ENCODE measurements at regions not wholly inside any gene's neighbourhood (a gene's known extent, or its start where the extent isn't known, plus 50 kb on each side); places are given as distances from the start of the nearest gene placed in this dataset.
"Not testable (repeated sequence)": the region's sequence is repeated elsewhere in the genome, so short reads cannot be mapped to it uniquely, and the experiment has no call there.

DNA sequence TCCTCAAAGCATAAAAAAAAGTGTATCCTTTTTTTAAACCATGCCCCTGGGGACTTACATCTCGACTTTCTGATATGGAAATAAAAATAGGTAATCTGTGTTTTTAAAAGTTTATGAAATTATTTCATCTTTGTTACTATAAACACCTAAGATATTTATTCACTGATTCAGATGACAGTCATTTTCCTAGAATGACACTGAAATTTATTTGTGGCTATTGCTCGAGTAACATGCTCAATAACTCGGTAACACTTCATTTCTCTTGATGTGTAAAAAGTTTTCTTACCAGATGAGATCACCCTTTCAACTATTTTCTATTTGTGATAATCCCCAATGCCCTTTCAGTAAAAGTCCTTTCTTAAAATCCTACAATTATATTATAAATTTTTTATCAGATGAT lies 495.8 kb downstream of the TTLL7 start:
- DNase-seq: no peak

DNA sequence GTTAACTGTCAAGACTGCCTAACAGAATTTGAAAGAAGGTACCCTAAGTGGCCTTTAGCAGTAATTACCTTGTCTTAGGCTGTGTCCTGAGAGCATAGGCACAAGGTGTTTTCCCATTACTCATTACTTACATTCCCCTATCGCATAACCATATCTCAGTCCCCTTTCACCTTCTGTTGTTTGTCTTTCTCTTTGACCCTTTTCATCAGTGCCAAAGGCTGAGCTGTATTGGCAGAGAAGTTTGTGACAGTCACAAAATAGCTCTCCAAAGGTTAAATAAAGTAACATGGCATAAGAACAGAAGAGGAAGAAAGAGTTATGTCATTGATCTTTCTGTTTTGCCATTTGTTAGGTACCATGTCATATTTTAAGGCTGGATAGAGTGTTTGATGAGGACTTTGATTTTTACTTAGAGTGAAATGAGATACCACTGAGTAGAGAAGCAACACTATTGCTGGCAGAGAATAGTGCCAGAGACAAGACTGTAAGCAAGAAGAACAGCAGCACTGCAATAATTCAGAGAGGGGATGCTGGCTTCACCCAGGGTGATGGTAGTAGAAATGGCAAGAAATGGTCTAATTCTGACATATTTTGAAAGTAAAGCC lies 497.8 kb downstream of the TTLL7 start:
- DNase-seq: no peak

DNA sequence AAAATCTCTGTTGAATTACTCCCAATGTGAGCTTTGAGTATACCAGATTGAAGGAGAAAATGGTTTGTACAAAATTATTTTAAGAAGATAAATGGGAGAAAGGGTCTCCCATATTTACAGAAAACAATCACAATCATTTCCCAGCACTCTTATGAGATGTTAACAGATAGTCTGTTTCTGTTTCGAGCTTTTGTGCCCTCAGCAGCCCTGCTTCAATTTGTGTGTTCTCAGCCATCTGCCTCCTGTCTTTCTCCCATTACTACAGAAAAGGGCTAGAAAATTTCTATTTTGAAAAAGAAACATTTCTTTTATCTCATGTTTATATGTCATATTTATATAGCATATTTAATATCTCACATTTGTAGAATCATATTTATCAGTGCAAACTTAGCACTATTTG lies 498.4 kb downstream of the TTLL7 start:
- no peak for DNase-seq

DNA sequence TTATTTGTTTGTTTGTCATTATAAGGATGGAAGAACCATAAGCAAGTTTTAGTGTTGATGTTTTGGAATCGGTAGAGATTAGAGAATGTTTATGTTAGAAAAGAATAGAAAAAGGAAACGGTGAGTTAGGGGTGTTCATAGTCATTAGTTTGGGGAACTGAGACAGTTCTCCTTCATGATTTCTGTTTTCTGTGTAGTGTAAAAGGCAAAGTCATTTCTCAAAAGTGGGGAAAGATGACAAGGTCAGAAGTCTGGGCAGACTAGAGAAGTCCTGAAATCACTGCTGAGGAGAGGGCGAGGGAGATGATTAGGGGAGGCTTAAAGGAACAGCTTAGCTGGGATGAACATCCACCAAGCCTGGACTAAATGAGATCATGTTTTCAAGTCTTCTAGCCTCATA lies 498.9 kb downstream of the TTLL7 start:
- DNase-seq: no peak

DNA sequence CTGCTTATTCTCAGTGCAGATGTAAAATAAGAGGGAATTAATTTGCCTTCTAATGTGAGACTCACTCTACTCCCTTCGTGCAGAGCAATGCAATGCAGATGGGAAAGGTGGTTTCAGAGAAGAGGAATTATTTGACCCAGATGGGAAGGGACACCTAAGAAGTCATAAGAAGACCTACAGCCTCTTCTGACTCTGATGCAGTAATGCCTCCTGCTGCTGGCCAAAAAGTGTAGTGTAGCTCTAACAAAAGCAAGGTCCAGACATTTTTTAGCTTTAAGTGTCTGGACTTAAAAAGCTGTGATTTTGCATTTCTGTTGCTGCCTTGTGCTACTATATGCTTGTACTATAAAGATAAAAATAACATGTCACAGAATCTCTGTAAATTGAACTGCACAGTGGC lies 501.4 kb downstream of the TTLL7 start:
- DNase-seq: no peak

DNA sequence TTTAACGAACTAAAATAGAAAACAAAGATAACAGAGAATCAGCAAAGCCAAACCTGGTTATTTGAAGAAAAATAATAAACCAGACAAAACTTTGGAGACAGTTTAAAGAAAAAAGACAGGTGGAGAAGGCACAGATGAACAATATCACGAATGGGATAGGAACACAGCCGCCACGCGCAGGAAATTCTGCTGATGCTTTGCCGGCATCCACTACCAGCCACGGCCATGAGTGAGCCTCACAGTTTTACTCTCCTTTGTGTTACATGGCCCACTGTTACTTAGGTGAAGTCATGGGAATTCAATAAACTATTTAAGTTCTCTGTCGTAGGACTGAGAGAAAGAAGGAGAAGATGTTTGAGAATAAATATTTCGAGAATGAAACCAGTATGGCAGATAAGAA lies 503.4 kb downstream of the TTLL7 start:
- DNase-seq: no peak

GRCh38 chr1:83493633-83494032 lies 505.3 kb downstream of the TTLL7 start:
- DNase-seq: no peak

DNA sequence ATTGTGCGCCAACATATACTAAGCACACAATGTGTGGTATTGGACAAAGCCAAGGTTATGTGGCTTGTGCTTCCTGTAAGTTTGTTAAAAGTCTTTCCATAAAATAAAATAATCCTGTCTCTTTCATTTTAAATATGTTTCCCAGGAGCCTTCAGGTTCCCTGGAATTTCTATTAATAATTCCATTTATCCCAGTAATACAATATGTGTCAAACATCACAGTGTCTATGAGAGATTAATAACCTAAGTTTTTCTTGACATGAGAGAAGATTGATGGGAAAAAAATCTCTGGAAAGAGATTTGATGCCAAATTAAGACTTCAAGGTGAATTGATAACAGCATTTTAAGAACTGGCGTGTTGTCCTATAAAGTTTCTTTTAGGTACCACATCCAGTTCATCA lies 507.0 kb downstream of the TTLL7 start:
- no peak for DNase-seq

DNA sequence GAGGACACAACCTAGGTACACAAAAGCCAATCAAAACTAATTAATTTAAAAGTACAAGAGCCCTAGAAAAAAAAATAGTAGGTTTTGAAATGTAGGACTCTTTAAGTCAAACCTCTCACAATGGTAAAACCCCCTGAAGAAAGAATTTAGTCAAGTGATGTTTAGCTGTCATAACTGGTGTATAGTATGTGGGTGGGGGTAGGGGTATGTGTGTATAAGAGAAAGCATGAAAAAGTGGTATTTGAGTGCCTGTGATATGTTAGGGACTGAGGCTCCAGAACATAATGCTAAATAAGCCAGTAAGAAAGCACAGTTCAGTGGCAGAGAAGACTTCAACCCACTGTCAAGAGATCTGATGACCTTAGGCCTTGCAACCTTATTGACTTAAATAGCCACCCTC lies 507.9 kb downstream of the TTLL7 start:
- no peak for DNase-seq

DNA sequence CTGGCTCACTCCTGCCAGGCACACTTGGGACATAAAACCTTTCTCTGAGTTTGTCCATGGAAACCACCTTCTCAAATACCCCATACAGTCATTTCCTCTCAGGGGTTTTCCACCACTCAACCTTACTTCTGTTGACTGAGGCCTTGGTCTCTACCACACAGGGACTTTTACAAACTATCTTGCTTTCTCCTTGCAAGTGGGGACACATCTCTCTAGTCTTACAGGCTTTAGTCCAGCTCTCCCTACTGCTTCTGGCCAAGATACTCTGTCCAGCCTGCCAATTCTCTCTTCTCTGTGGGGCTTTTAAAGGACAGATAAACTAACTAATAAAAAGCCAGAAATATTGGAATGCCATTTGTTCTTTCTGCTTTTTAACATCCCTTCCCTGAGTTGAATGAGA lies 510.8 kb downstream of the TTLL7 start:
- DNase-seq: not testable (repeated sequence)

DNA sequence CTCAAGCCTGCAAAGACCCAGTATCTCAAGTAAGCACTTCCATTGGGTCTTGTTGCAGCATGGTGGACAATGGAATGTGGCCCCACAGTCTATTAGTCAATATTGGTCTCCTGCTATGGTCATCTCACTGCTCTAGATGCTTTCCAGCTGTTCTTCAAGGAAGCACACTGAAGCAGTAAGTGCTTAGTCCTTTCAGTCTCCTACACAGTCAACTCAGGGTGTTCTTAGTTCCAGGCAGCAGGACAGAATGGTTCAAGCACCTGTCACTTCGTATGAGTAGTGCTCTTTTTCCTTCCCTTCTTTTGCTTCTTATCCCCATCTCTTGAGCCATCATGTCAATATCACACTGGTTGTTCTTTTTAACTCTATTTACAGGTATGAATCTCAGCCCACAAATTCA lies 511.5 kb downstream of the TTLL7 start:
- DNase-seq: not testable (repeated sequence)

DNA sequence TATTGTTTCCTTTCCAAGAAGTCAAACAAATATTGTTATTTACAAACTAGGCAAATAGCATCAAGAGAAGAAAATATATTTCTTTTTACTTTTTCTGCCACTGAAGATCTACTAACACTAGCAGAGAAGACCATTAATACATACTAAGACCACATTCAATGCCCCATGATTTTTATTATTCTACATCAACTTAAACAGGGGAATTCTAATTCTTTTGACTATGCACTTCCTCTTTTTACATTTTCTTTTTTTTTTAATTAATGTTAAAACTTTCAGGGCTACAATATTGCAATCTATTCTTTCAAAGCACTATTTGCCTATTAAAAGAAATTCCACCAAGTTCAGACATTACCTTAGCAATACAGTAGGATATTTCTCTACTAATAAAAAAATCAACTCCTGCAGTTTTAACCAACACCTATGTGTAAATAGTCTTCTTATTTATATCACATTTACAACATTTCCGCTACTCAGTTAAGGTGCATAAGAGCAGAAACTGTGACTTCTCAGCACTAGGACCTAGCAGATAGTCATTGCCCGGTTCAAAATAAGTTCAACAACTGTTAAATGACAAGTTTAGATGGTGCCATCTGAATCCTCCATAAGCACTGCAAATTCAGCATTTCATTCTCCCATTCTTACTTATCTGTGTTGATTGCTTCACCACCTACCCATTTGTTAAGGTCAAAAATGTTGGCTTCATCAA lies 513.5 kb downstream of the TTLL7 start:
- not testable (repeated sequence) for DNase-seq

DNA sequence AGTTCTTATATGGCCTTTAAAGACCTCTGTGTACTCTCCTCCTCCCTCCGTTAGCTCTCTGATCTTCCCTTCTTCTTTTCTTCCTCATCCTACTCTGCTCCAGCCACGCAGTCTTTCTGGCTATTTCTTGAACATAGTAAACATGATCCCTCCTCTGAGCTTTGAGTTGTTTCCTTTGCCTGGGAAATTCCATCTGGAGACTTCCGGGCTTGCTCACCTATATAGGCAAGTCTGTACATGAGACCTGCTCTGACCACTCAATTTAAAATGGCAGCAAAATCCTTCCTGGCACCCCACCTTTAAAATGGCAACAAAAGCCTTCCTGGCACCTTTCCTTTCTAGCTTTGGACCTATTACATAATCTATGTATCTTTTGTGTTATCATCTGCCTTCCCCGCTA lies 517.6 kb downstream of the TTLL7 start:
- not testable (repeated sequence) for DNase-seq

DNA sequence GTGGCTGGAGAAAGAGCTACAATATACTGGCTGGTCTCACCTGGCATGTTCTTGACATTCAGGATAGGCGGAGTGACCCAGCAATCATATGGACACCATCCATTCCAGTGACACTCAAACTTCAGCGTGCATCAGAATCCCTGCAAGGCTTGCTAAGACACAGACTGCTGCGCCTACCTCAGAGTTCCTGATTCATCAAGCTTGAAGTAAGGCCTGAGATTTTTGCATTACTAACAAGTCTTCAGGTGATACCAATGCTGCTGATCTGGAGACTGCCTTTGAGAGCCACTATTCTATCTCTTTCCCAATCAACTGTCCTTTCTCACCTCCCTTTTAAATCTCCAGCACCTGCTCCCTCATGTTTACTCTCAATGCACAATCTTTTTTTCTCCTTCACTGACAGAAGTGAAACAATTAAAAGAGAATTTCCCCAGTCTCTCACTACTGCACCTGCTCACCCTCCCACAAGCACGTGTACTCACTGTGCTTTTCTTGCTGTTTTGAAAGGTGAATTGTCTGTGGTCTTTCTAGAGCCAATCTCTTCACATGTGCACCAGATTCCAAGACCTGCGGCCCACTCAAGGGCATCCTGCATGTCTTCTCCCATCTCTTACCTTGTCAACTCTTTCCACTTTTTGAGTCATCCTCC lies 519.2 kb downstream of the TTLL7 start:
- not testable (repeated sequence) for DNase-seq

- DNase-seq: not testable (repeated sequence)
Observed at GRCh38 chr1:83478127-83478526, 520.8 kb downstream of the TTLL7 start.

DNA sequence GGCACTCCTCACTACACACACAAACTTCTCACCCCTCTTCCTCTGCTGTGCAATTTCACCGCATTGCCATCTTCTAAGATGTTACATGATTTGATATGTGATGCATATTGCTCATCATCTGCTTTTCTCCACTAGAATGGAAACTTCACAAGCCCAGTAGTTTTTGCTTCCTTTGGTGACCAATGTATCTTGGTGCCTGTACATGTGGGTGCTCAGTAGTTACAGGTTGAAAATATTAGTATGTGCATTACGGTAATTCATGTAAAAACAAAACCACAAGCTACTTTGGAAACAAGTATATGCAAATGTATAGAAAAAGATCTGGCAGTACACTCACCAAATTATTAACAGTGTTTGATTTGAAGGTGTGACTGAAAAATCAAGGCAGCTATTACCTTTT lies 522.4 kb downstream of the TTLL7 start:
- DNase-seq: not testable (repeated sequence)

- DNase-seq: not testable (repeated sequence)
Observed at GRCh38 chr1:83474946-83475345, 524.0 kb downstream of the TTLL7 start.

DNA sequence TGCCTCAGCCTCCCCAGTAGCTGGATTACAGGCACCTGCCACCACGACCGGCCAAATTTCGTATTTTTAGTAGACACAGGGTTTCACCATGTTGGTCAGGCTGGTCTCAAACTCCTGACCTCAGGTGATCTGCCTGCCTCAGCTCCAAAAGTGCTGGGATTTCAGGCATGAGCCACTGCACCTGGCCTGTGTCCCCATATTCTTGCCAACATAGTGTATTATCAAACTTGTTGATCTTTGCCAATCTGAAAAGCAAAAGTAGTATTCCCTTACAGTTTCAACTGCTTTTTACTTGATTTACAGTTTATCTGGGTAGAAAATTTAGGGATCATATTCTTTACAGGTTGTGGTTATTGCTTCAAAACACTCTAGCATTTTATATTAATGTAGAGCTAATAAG lies 524.9 kb downstream of the TTLL7 start:
- DNase-seq: not testable (repeated sequence)

GRCh38 chr1:83472066-83472465 lies 526.9 kb downstream of the TTLL7 start:
- DNase-seq: not testable (repeated sequence)

GRCh38 chr1:83471272-83471671 lies 527.7 kb downstream of the TTLL7 start:
- not testable (repeated sequence) for DNase-seq

DNA sequence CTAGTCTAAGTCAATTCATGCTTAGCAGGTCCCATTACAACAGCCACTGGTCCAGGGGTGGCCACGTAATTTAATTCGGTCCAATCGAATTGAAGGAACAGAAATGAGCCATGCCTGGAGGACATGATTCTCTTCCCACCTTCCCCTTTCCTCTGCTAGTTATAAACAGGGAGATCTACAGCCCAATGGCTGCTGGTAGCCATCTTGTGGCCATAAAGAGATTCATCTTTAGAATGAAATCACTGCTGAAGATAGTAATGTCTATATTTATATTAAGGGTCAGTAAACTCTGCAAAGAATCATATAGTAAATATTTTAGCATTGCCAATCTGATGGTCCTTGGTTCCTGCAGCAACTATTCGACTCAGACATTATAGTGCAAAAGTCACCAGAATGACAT lies 530.6 kb downstream of the TTLL7 start:
- DNase-seq: not testable (repeated sequence)

- not testable (repeated sequence) for DNase-seq
Observed at GRCh38 chr1:83457735-83458248, 541.1 kb downstream of the TTLL7 start.

DNA sequence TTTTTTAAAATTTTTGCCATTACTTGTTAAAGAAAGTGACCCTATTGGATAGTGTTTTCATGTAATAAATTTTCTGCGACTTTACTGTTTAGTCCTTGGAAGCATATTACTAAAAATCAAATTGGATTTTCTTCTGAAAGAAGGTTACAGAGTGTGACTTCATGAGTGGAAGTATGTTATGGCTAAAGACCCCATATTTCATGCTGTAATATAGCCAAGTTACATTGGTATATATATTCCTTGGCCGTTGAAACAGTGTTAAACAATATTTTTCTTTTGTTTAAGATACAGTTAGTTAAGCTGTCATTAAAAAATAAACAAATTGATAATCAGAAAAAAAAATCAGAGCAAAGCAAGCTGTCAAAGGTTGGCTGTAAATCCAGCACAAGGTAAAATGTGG lies 541.7 kb downstream of the TTLL7 start:
- DNase-seq: not testable (repeated sequence)

- not testable (repeated sequence) for DNase-seq
Observed at GRCh38 chr1:83455753-83456152, 543.2 kb downstream of the TTLL7 start.

All from stimulated activated CD8-positive, alpha-beta memory T cell treated with anti-CD3 and anti-CD28 coated beads, Interleukin-4, amount 100 ng/mL, for 48 hours (primary cell).